GM11168 (cell line): ENCODE measurements at regions not wholly inside any gene's neighbourhood (a gene's known extent, or its start where the extent isn't known, plus 50 kb on each side); places are given as distances from the start of the nearest gene placed in this dataset.

ENCODE experiments used
- in situ Hi-C: fragments of 300-500 bp; cut with MboI; formaldehyde crosslinking; loops from one replicate; pipeline ENCODE4 v1.12.0; 2022; ENCODE audit warnings: low sequenced_read_pairs; ENCODE audit not compliant: unreplicated experiment

DNA sequence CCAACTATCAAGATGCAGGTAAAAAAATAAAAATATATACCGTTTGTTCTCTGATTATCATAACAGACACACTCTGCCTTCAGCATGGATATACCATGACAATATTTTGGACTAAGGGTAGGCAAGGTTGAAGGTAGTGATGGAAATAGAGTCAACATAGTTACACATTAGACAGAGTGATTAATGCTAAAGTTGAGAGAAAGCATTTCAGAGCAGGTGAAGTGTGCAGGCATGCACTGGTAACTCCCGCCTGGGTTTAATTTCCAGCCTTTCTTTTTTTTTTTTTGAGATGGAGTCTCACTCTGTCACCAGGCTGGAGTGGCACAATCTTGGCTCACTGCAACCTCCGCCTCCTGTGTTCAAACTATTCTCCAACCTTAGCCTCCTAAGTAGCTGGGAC lies 458.5 kb downstream of the TLR4 start:
- in situ Hi-C loops, result no loop called here

- in situ Hi-C loops, result no loop called here
Observed at GRCh38 chr9:118163751-118164150, 459.5 kb downstream of the TLR4 start.

DNA sequence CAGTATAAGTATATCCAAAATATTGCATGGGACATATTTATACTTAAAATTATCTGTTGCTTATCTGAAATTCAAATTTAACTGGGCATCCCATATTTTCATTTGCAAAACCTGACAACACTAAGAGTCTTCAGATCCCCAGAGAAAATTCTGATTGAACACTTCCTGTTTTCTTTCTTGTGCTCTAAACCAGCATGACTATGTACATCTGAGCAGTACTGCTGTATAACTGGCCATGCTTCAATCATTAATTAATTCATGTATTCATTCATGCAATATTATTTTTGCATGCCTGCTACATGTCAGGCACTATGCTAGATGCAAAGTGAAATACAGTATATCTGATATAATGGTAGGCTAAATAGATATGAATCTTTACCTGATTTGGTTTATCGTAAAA lies 461.2 kb downstream of the TLR4 start:
- in situ Hi-C loops, result no loop called here

GRCh38 chr9:118170032-118170955 lies 466.1 kb downstream of the TLR4 start:
- in situ Hi-C loops, result no loop called here

GRCh38 chr9:118177241-118177640 lies 473.0 kb downstream of the TLR4 start:
- in situ Hi-C loops, result no loop called here

GRCh38 chr9:118183576-118183975 lies 479.4 kb downstream of the TLR4 start:
- in situ Hi-C loops, result no loop called here

- in situ Hi-C loops, result no loop called here
Observed at GRCh38 chr9:118187408-118187807, 483.2 kb downstream of the TLR4 start.

DNA sequence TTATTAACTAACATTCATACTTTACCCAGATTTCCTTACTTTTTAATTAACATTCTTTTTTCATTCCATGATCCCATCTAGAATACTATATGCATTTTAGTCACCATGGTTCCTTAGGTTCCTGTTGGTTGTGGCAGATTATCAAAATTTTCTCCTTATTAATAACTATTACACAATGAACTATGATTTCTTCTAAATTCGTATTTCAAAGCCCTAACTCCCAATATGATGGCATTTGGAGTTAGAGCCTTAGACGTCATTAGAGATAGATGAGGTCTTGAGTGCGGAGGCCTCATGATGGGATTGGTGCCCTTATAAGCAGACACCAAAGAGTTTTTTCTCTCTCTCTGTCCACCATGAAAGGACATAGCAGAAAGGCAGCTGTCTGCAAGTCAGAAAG lies 485.4 kb downstream of the TLR4 start:
- in situ Hi-C loops, result no loop called here

- in situ Hi-C loops, result no loop called here
Observed at GRCh38 chr9:118192807-118193206, 488.6 kb downstream of the TLR4 start.

DNA sequence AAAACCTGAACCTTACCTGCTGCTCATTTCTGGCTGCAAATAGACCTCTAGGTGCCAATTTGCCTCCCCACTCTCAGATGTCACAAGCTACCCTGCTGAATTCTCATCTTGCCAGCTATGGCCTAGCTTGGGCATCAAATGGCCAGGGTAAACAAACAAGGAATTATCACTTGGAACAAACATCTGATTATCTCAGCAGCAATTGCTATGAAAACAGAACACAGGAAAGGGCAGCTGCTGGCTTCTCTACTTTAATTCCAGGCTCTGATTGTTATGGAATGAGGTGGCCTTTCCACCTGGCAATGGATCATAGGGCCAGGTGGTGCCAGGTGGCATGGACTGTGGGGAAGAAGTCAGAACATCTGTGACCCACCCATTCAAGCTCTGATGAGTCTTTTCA lies 505.1 kb downstream of the TLR4 start:
- in situ Hi-C loops, result no loop called here

DNA sequence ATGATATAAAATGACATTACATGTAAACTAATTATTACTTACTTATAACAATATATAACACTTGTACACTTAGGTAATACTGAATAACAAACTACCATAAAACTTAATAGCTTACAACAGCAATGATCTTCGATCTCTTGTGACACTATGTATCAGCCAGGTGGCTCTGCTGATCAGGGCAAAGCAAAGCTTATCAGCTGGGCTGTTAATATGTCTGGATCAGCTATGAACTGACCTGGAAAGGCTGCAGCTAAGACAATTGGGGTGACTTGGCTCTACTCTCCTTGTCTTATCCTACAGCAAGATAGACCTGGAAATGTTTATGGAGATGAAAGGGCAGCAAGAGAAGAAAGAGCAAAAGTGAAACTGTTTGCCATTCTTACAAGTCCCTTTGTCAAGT lies 511.3 kb downstream of the TLR4 start:
- in situ Hi-C loops, result loop anchor here (5.0 kb wide), 1 partner anchor 82 kb away; no protein-coding TSS in a partner anchor

GRCh38 chr9:118222375-118222774 lies 518.2 kb downstream of the TLR4 start:
- in situ Hi-C loops, result no loop called here

GRCh38 chr9:118223111-118223510 lies 518.9 kb downstream of the TLR4 start:
- in situ Hi-C loops, result no loop called here

GRCh38 chr9:118230329-118230728 lies 526.1 kb downstream of the TLR4 start:
- in situ Hi-C loops, result no loop called here

GRCh38 chr9:118236625-118237024 lies 532.4 kb downstream of the TLR4 start:
- in situ Hi-C loops, result no loop called here

GRCh38 chr9:118238139-118238538 lies 533.9 kb downstream of the TLR4 start:
- in situ Hi-C loops, result no loop called here

- in situ Hi-C loops, result no loop called here
Observed at GRCh38 chr9:118252027-118252426, 547.8 kb downstream of the TLR4 start.

DNA sequence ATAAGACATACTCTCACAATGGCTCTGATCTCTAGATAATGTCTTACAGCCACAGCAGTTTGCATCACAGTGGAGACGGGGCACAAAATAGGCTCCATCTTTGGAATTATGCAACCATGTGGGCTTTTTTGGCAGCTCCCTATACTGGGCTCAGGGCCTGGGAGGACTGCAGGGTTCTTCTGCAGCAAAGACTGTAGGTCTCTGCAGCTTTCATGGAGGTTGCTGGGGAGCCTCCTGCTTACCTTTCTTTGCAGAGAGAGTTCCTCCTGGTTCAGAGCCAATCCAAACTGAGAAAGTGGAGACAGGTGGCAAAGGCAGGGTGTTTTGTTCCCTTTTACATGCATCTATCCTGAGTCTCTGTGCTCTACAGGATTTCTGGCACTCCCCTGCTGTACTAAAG lies 558.0 kb downstream of the TLR4 start:
- in situ Hi-C loops, result no loop called here

DNA sequence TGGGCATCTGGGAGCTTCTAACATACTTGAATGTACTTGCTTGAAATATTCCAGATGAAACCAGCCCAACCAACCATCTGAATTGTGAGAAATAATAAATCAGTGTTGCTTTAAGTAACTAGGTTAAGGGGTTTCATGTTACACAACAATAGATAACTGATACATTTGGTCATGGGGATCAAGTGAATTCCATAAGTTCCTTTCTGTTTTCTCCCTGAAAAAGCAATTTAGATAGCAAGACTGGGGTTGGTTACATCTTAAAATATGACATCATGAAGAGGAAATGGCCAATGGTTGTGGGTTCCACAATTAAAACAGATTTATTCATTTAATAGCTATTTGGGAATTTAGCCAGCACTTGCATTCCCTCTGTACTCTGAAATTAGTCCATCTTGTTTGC lies 559.7 kb downstream of the TLR4 start:
- in situ Hi-C loops, result no loop called here

DNA sequence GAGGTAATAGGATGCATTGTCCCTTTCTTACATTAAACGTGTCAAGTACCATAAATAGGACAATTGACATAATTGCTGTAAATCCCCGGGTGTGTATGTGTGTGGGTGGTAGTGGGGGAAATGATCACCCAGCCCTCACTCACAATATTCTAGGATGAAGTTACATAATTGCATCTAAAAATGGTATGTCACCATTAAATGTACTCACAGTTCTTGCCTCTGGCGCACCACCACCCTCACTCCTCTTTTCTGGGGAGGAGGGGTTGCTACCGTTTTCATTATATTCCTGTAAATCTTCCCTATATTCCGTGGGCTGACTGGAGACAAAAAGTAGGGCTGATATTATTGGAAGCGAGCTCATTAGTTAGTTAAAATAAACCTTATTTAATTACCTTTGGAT lies 563.8 kb downstream of the TLR4 start:
- in situ Hi-C loops, result no loop called here

DNA sequence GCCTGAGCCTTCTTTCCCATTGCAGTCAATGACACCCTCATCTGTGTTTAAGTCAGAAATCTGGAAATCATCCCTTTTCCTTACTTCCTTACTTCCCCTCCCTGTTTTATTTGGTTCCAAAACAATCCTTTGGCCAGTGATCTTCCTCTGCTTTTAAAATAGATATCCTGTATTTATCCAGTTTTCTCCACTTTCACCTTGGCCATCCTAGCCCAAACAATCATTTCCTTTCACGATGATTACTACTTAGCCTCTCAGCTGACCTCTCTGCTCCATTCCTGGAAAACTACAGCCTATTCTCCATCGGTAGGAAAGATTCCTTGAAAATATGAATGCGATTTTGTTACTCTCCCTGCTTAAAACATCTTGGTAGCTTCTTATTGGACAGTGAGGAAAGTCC lies 565.4 kb downstream of the TLR4 start:
- in situ Hi-C loops, result no loop called here

- in situ Hi-C loops, result no loop called here
Observed at GRCh38 chr9:118271331-118271730, 567.1 kb downstream of the TLR4 start.
